Lower leg skin (tissue), 3 donors: ENCODE measurements at regions not wholly inside any gene's neighbourhood (a gene's known extent, or its start where the extent isn't known, plus 50 kb on each side); places are given as distances from the start of the nearest gene placed in this dataset.

ENCODE experiments used
- CTCF ChIP-seq, 3 donors: fragments of 450-650 bp; IDR thresholded peaks; one replicate each; pipeline ENCODE4 v1.5.1; 2016; ENCODE audit warnings: antibody characterized with exemption in 3 of 3, mild to moderate bottlenecking in 3 of 3, moderate library complexity in 2 of 3
- POLR2A ChIP-seq, 2 donors: fragments of 450-650 bp; IDR thresholded peaks; one replicate each; pipeline ENCODE4 v1.6.1; 2016 to 2017; ENCODE audit warnings: antibody characterized with exemption in 2 of 2, mild to moderate bottlenecking in 1 of 2, moderate library complexity in 1 of 2

GRCh38 chr17:12489325-12489724 lies 176.4 kb upstream of the MYOCD start:
- TF ChIP-seq POLR2A (IDR thresholded peaks at IDR 0.05) = no peak
- TF ChIP-seq CTCF (IDR thresholded peaks at IDR 0.05) = no peak
